ENCODE measurements at regions not wholly inside any gene's neighbourhood (a gene's known extent, or its start where the extent isn't known, plus 50 kb on each side); places are given as distances from the start of the nearest gene placed in this dataset.

DNA sequence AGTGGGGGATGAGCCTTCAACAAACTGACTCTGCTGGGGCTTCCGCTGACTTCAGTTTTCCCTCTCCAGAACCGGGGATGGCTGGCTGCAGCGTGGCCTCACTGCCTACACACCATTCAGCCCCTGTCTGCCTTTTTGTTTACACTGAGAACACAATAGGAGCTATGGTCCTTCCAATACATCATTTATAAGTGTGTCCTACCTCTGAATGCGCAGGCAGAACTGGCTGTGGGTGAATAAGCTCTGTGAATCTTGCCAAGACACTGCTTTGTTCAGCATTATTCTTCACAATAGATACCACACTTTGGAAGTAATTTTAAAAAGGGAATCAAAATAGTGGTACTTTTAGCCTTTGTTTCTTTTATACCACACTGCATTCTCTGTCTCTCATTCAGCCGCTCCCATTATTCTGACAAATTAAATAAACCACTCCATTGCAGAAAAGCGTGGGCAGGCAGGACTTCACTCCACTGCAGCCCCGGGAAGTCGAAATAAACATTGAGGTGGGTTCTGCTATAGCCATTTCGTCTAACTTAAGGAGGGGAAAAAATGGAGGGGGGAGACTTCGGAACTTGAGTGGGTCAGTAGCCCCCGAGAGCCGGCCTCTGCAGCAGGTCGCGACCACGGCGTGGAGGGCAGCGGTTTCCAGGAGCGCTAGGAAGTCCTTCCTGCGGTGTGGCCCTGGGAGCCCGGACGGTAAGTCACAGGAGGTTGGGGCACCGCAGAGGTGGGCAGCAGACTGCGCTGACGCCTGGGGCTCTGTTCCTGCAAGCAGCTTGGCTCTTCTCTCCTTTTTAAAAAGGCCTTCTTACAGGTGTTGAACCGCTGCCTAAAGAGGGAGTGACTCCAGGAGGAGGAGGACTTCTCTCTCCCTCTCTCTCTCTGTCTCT is 94.8 kb upstream of the SOX1 start:
- no peak for DNase-seq

DNA sequence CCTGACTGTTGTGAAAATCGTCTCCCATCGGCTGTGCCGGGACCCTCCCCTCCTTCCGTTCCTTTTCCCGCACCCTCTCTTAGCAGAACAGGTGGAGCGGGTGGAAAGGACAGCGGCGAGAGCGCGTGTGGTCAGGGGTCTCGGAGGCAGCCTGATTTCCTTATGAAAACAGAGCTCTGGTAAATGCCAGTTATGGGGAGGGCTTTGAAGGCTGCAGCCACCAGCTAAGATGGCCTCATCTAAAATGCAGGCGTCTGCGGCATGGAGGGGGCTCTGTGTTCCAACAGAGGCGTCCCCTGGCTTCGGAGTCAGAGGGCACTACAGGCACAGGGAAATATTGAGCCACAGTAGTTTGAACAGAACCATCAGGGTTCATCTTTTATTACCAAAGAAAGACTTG is 93.8 kb upstream of the SOX1 start:
- no peak for DNase-seq

DNA sequence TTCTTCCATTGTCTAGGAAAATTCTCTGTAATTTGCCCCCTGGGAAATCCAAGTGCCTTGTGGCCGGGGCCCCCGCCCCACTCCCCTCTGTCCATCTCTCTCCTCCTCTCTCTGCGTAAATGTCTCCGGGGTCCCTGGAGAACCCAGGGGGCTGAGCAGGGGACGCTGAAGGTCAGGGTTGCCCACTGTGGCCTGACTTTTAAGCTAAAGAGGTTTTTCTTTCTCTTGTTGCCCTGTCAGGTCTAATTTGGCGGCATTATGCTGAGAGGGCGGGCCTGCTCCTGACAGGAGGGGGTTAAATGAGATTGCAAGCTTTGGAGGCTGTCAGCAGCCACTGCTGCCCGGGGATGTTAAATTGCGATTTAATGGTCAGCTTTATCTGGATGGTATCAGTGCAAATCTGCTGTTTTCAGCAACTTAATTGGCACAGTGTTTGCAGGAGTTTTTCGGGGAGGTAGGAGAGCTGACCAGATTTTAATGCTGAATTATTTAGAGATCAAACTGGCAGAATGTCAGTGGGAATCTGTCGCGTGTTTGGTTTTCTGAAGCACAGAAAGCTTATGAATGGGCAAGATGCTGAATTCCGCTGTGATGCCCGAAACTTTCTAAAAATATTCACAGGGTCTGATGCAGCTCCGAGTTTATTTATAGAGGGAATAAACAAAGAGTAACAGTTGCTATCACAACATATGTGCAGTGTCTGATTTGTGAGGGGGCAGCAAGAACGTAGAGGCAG is 93.2 kb upstream of the SOX1 start:
- DNase-seq, result no peak

DNA sequence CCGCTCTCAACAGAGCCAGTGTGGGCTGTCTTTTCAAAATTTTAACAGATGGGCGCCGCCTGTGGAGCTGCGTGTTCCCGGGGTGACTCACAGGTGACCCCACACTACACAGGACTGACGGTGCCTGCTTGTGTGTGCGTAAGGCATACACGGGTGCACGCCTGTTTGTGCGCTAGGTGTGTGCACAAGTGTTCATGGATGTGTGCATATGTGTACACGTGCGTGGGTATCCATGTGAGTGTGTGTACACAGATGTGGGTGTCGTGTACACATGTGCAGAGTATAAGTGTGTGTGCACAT is 92.7 kb upstream of the SOX1 start:
- no peak for DNase-seq

DNA sequence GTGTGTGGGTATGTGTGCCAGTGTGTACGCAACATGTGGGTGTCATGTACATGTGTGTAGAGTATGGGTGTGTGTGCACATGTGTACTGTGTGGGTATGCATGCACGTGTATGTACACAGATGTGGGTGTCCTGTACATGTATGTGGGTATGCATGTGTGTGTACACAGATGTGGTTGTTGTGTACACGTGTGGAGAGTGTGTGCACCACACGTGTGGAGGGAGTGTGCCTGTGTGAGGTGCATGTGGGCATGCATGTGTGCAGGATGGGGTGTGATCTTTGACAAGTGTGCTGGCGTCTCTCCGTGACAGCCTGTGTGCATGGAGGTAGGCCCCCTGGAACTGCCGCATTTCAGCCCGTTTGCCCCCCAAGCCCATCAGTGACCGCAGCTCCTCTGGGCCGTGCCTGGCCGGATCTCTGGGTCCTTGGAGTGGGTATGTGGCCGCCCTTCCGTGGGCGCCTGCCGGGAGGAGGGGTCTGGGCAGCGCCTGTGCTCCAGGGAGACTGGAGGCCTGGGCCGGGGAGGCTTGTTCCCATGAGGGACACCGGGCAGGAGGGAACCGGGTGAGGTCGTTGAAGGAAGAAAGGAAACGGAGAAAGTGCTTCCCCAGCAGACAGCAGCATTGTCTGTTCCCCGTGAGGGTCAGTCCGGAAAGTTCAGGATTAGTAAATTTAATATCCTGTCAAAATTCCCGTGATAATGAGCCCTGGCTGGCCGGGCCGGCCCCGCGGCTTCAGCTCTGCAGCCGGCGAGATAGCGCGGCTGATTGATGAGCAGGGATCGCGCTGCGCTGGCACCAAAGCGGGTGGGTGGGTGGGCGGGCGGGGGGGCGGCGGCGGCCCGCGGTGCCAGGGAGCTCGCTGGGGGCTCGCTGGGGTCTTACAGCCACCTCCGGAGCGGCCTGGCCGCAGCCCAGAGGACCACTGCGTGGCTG is 91.1 kb upstream of the SOX1 start:
- DNase-seq, result no peak

DNA sequence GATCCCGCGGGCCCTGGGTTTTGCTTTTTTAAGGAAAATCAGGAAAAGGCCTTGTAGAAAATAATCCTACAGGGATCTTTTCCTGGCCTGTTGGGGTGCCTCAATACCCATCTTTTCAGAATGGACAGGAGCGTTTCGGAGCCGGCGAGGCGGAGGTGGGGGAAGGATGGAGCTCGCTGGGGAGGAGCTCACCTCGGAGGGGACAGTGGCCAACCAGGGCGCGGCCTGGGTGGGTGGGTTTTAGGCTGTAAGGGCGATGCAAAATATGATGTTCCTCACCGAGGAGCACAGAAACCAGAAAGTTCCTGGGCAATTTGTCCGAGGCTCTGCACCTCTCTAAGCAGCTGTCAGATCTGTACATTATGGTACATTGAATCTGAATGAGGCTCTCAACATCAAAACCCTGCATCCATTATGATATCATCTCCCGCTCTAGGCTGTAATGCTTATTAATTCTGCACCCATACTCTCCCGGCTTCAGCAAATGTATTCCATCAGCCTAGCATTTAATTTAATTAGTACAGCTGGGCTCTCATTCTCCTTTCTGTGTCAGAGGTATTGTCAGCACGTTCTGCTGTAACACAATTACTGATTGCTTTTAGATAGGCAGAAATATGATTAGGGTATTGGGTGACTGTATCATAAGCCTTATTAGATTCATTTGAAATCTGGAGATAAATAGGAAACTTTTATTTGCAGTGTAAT is 90.3 kb upstream of the SOX1 start:
- DNase-seq, result no peak

DNA sequence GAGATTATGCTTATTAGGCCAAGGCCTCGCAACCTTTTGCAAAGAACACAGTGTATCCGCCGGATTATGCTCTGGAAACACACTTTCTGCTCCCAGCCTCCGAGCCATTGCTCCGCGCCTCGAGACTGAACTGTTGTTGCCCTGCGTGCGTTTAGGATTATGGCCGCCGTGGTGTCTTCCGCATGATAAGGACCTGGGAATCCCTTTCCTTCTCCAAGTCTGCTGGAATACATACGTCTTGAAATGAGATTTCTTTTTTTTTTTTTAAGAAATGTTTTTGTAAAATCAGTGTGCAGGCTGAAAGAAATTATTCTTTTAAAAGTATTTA is 89.8 kb upstream of the SOX1 start:
- no peak for DNase-seq

DNA sequence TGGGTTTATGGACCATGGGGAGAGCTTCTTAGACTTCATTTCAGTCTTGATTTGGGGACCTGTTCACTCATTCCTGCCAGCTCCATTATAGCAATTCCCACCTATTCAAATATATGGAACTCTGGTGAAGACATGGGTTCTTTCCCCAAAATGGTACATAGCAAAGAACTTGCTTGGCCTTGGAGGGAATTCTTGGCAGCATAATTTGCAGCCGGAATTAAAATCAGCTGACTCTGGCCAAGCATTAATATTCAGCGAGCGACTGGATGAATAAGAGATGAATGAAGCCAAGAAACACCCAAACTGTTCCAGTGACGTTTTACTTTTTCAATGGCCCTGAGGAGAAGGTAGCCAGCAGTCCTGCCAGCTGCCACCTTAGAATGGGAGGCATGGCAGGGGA is 88.4 kb upstream of the SOX1 start:
- no peak for DNase-seq

DNA sequence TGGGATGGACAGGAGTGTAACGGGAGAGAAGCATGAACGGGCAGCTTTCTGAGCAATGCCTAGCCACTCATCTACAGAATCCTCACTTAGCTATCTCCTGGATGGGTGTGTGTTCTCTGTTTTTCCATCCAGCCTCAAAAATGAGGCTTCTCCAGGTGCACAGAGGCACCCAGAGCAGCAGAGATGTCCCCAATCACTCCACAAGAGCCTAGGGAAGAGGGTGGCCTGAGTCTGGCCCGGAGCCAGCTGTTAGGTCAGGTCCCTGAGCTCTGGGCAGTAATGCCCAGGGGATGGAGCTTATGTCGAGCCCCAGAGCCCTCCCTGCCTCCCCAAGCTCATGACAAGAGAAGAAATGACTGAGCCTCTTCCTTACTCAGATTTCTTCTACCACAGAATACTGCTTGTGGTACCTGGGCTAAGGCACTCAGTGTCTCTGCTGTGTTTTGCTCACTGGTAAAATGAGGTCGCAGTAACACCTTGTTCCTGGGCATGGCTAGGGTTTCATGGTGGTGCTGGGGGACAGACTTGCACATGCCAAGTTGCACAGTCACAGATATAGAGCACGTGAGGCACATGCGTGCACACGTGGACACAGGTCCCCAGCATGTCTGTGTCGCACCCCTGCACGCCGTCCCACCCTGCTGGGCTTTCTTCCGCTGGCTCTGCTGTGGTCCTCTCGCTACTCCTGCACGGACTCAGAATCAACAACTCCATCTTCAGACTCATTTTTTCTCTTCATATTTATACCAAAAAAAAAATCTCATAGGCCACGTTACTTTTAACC is 86.6 kb upstream of the SOX1 start:
- DNase-seq, result no peak

DNA sequence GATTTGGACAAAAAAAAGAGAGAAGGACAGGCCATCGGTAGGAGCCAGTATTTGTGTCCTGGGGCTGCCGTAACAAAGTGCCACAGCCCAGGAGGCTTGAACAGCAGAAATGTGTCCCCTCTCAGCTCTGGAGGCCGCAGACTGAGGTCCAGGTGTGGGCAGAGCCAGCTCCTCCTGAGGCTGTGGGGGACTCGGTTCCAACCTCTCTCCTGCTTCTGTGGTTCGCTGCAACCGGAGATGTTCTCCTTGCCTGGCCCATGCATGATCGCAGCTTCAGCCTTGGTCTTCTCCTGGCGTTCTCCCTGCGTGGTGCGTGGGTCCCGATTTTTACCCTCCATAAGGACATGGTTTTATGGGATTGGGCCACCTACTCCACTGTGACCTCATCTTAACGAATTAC is 85.9 kb upstream of the SOX1 start:
- no peak for DNase-seq

DNA sequence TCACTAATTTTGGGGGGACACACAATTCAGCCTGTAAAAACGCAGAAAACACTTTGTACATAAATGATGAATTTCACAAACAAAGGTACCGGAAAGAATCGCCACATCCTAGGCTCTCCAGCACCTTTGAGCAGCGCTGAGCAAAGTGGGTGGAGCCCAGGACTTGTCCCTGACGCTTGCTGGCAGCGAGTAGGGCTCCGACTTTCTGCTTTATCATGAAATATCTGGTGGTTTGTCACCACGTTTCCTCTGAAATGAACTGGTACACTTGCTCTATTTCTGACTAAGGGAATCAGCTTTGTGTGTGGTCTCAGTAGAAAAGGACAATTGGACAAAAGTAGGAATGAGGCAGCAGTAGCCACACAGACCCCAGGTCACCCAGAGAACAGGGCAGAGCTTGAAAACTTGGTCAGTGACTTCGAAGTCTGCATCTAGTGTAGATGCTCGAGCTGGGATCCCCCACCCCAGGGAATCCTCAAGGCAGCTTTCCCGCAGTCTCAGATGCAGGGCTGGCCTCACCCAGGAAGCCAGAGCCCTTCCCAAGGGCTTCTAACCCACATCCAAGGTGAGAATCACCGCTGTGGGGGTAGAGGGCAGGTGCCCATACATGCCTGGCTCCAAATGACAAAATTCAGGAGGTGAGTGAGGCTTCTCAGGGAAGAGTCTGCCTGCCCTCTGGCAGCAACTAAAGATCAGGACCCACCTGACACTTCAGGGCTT is 85.3 kb upstream of the SOX1 start:
- DNase-seq, result no peak

DNA sequence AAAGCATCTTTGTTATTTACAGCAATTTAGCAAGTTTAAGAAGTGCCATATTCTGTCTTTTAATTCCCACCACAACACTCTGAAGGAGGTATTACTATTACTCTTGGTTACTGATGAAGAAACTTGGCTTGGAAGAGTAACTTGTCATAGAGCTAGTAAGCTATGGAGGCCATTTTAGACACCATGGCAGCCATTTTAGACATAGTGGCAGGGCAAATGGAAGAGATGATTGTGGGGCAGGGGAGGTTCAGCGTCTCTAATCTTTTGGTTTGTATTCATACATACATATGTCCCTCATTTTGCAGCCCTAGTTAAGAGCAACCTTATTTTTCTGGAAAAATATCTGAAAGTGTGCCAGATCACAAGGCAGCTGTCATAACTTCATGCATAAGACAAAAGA is 82.6 kb upstream of the SOX1 start:
- DNase-seq, result no peak

DNA sequence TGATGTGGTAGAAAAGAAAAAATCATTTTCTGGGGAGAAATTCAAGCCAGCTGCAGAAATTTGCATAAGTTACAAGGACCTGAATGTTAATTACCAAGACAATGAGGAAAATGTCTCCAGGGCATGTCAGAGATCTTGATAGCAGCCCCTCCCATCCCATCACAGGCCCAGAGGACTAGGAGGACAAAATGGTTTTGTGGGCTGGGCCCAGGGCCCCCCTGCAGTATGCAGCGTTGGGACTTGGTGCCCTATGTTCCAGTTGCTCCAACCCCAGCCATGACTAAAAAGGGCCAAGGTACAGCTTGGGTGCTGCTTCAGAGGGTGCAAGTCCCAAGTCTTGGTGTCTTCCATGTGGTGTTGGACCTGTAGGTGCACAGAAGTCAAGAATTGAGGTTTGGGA is 76.6 kb upstream of the SOX1 start:
- DNase-seq, result no peak

DNA sequence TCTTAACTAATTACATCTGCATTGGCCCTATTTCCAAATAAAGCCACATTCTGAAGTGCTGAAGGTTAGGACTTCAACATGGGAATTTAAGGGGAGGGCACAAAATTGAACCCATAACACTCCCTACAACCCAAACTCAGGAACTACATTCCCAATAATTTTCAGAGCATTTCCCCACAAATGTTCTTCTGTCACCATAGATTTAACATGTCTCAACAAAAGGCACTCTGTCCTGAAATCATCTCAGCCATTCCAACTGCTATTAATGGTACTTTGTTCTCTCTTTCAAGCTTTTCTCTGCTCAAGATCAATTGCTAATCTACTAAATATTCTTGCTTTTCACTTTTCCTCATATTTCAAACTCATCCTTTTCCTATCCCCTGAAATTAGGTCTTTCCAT is 74.0 kb upstream of the SOX1 start:
- DNase-seq, result no peak

DNA sequence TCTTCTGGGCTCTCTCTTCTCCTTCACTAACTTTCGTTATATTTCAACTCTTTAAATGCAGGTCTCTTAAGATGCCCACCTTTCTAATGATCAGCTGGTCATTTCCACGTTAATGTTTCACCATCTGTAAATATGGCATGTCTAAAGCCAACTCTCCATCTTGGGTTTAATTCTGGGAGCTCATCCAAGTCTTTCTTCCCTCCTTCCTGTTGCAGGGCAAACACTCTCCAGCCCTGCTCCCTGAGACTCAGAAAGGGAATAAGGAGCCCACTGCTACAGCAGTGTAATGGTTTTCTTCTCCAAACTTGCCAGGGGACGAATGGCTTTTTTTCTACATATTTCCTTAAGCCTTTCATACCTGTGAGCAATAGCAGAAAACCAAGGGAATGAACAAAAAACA is 73.3 kb upstream of the SOX1 start:
- DNase-seq, result no peak

DNA sequence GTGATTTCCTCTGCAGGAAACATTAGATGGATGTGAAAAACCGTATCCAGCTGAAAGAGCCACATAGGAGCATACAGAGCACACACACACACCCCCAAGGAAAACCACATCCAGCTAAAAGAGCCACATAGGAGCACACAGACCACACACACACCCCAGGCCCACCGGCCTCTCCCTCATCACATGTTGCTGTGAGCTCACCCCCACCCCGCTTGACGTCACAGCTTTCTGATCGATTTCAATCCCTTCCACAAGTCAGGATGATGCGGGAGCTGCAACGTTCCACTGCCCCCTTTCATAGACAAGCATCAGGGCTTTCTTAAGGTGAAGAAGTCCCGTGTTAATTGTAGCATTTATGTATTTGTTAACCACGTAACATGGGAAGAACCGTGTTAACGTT is 72.4 kb upstream of the SOX1 start:
- no peak for DNase-seq

DNA sequence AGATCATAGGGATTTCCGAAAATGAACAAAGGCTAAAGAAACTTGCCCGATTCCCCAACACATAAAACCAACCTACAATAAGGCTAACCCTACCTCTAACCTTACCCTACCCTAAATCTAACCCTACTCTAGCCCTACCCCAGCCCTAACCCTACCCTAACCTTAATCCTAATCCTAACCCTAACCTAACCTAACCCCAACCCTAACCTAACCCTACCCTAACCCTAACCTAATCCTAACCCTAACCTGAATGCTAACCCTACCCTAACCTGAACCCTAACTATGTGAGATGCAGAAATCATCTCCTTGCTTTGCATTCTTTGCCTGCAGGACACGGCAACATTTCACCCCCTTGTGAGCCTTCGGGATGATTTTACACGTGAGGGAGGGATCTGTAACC is 67.6 kb upstream of the SOX1 start:
- no peak for DNase-seq

DNA sequence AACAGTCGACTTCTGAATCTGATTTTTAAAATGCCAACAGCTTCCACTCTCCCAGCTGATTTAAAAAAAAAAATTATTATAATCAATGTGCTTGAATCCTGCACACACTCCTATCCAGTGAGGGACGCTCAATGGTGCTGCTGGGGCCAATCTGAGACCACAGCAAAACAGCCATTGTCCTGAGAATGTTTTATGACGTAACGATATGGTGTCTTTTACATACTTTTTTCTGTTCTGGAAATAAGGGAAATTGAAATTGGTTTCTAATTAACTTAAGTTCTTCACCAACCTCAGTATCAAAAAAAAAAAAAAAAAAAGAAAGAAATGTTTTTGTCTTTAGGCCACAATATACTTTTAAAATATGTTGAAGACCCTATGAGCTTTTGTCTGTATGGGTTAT is 66.1 kb upstream of the SOX1 start:
- no peak for DNase-seq

DNA sequence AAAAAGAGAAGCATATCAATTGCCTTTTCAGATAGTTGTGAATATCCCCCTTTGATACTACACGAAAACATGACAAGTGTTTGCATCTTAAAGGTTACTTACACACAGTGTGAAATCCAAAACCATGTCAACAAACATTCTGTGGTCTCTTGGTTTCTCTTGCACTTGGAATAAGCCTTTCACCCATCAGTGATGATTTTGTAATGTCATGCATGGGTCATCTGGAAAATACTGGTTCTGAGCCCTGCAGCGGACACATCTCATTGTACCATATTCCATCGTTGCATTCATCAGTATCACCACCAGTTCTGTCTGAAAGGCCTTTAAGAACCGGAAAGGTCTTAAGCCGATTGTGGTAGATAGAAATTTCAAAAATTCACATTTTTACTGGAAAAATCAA is 65.4 kb upstream of the SOX1 start:
- DNase-seq, result no peak

DNA sequence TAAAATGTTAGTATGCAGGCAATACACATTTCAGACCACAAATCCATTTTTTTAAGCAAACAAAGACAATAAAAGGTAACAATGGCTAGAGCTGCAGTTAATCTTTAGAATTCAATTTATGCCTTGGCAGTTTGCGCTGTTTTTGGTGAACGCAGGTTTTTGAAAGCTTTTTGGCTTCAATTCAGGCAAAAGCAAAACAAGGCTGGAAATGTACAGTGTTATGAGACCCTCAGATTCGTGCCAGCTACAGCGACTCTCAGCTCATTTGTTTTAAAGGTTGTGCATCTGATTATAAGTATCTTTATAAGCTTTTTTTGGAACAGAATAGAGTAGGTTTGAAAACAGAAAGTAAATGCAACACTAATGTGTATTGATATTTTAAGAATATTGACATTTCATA is 63.6 kb upstream of the SOX1 start:
- DNase-seq, result peak; percentile 82

DNA sequence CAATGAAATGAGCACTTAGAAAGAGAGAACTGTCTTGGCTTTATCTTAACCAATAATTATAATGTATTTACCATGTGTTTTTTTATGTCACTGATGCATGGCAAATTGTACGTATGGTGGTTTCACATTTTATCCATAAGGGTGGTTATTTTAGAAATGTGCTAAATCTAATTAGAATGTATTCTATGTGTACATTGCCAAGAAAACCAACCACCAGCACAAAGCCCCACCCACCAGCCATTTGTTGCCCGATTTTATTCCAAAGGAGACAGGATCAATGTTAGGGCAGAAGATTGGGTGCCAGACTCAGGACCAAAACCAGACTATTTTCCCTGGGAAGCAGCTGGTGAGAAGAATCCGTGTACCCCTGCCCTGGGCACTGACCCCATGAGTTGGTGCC is 63.0 kb upstream of the SOX1 start:
- peak; percentile 86 for DNase-seq

DNA sequence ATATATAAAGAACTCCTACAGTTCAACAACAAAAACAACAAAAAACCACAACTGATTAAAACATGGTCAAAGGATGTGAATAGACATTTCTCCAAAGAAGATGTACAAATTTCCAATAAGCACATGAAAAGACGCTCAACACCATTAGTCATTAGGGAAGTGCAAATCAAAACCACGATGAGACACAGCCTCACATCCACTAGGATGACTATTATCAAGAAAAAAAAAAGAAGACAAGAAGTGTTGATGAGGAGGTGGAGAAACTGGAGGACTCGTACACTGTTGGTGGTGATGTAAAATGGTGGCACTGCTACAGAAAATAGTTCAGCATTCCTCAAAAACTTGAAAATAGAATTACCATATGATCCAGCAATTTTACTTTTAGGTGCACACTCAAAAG is 61.0 kb upstream of the SOX1 start:
- DNase-seq, result no peak
